NCI-H510A (cell line): ENCODE measurements at regions not wholly inside any gene's neighbourhood (a gene's known extent, or its start where the extent isn't known, plus 50 kb on each side); places are given as distances from the start of the nearest gene placed in this dataset.

Experiments used
- DNase-seq: peaks from one replicate; lab custom pipeline; 2025; lab: John Stamatoyannopoulos, UW

DNA sequence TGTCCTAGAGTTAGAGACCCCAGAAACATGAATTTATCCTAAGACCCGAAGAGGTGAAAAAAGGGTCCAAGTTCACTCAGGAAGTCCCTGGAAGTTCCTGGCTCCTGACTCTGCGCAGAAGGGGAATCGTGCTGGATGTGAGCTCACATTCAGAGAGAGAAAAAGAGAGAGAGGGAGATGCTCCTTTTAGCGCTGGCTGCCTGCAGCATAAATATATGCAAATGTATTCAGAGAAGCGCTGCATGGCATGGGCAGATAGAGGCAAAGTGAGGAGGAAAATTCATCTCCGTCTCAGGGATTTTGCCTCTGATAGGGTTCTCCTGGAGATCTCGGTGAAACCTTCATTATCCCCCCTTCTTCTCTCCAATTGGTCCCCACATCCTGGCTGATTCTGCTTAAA is 517.2 kb downstream of the MN1 start:
- no peak for DNase-seq

DNA sequence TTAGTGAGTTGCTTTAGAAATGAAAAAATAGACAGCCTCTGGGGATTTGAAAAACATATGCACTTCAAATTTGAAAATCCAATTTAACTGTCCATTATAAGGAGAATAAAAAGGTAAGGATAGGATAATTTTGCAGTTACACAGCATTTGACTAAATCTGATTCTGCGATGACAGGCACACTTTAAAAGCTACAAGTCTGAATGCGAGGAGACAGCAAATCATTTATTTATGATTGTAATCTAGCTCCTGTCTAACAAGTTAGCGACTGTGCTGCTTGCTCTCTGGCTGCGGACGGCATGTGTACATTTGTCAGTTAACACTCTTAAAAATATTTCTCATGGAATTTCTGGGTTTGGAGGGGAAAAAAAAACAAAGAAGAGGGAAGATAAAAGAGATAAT is 514.8 kb downstream of the MN1 start:
- no peak for DNase-seq

GRCh38 chr22:27292542-27293299 is 508.8 kb downstream of the MN1 start:
- DNase-seq: no peak

GRCh38 chr22:27293721-27294445 is 507.7 kb downstream of the MN1 start:
- no peak for DNase-seq

GRCh38 chr22:27295040-27295439 is 506.5 kb downstream of the MN1 start:
- DNase-seq: no peak

DNA sequence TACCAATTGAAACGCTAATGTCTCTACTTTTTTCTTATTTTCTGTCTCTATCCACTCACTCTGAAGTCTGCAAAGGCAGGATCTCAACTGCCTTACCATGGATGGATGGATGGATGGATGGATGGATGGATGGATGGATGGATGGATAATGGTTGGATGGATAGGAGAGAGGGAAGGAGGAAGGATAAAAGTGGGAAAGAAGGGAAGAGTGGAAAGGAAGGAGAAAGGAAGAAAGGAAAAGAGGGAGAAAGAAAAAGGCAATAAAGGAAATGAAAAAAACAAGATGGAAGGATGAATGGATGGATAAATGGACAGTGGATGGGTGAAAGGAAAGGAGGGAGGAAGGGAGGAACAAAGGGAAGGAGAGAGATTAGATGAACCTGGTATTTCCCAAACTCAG is 506.0 kb downstream of the MN1 start:
- DNase-seq: no peak

GRCh38 chr22:27296091-27296675 is 505.4 kb downstream of the MN1 start:
- DNase-seq: no peak

- DNase-seq: no peak
Observed at GRCh38 chr22:27297125-27297524, 504.4 kb downstream of the MN1 start.

- DNase-seq: no peak
Observed at GRCh38 chr22:27298332-27298731, 503.2 kb downstream of the MN1 start.

GRCh38 chr22:27298742-27299141 is 502.8 kb downstream of the MN1 start:
- no peak for DNase-seq

- DNase-seq: no peak
Observed at GRCh38 chr22:27299181-27300085, 502.1 kb downstream of the MN1 start.

DNA sequence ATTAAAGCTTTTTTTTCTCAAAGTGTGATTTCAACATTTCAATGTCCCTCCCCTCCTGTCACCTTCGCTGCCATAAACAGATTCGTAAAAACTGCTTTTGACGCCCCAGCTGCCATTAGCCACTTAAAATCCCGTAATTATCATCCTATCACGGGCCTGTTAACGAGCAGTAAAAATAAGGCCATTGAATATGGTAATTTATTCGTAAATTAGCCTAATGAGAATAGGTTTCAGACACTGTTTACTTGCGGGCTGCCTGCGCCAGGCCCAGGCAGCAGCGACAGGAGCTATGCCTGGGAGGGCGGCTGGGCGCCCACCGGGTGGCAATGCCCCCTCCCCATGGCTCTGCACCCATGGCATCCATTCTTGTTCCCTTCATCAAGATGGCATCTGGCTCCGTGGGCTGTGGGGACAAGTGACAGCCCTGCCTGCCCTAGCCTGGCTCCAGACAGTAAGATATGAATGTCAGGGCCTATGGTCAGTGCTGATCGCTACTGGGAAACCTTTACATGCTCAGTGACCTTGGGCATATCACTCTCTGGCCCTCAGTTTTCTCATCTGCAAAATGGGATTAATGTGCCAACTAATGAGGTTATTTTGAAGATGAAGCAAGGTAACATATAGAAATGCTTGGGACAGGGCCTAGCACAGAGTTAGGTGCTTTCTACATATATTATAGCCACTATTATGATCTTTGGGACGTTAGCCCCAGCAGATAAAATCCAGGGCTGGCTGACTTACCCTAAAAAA is 500.8 kb downstream of the MN1 start:
- DNase-seq: no peak

DNA sequence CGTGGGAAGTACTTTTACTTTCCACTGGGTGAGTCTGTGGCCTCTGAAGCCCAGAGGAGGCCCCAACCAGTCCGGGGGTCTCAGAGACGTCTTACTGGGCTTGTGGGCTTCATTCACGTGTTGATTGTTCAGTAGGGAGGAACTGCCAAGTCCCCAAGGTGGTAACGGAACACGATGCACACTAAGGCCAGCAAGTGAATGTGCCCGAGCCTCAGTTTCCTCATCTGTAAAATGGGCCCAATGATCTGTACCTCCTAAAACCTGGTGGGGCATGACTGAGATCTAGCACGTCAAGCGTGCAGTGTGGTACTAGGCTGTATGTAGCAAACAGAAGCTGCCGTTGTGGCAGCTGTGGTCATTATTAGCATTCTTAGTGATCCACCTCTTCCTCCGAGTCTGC is 499.1 kb downstream of the MN1 start:
- DNase-seq: no peak

- DNase-seq: no peak
Observed at GRCh38 chr22:27303718-27304117, 497.8 kb downstream of the MN1 start.

GRCh38 chr22:27306771-27307170 is 494.8 kb downstream of the MN1 start:
- no peak for DNase-seq

GRCh38 chr22:27307545-27308247 is 493.9 kb downstream of the MN1 start:
- DNase-seq: no peak

GRCh38 chr22:27308513-27308912 is 493.0 kb downstream of the MN1 start:
- no peak for DNase-seq

DNA sequence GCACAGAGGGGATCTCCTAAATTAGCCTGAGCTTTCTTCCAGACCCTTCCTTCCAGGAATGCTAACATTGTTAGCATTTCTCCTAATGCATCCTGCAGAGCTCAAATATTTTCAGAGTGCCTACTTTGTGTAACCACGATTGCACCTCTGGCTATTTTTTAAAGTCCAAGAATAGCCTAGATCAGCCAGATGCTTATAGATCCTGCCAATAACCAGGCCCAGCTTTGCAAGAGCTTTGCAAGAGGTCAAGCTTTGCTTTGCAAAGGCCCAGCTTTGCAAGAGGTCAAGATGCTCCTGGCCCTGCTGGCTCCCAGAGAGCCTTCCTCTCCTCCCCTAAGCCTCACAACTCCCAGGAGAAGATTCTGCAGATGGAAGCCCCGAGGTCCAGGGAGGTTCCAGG is 491.9 kb downstream of the MN1 start:
- DNase-seq: no peak

GRCh38 chr22:27310966-27311697 is 490.4 kb downstream of the MN1 start:
- no peak for DNase-seq
